ENCODE measurements at regions not wholly inside any gene's neighbourhood (a gene's known extent, or its start where the extent isn't known, plus 50 kb on each side); places are given as distances from the start of the nearest gene placed in this dataset.

DNA sequence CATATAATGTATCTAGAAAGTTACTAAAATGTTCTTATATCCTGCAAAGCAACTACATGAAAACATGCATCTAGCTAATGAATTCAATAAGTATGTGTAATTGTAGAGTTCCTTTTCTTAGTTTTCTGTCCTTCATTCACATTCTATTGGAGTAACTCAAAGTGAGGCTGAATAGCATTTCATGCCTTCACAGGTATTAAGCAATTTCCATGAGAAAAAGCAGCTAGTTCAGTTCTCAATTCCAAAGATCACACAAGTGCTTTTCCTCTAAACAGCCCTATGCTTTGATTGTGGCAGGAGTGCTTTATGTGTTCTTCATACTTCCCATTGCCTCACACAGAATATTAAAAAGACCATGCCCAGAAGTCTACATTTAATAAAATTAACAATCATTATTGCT lies 274.9 kb downstream of the RFPL4B start:
- H4K20me1 ChIP-seq (ENCODE audit: insufficient read depth, low read length) = no peaks in the 10 kb centered on the region
- H3K4me2 ChIP-seq (ENCODE audit: low read length) = no peak overlapping the region
- no peaks in the 10 kb centered on the region for H3K79me2 ChIP-seq (ENCODE audit: insufficient read depth, low read length)
- H3K27ac ChIP-seq (ENCODE audit: low read depth, low read length) = no peak overlapping the region
- H2AFZ ChIP-seq (ENCODE audit: low read depth, low read length) = no peak overlapping the region
- Mint-ChIP-seq H3K9me3 (ENCODE audit: unreplicated experiment) (no peaks in the 10 kb centered on the region), H3K27ac (ENCODE audit: unreplicated experiment) (no peak overlapping the region), H3K36me3 (ENCODE audit: low read depth, unreplicated experiment) (no peaks in the 10 kb centered on the region), H3K4me3 (ENCODE audit: unreplicated experiment) (no peak overlapping the region), H3K27me3 (ENCODE audit: low read depth, unreplicated experiment) (no peaks in the 10 kb centered on the region), H3K4me1 (ENCODE audit: low read depth, unreplicated experiment) (peaks cover 11% of the 10 kb centered on the region)
- no peak overlapping the region for H3K9ac ChIP-seq (ENCODE audit: low read length)
- no peak overlapping the region for H3K4me3 ChIP-seq (ENCODE audit: insufficient read depth, low read depth, low read length)
- FAIRE-seq = no peak
- H3K4me1 ChIP-seq (ENCODE audit: insufficient read depth, low read length) = no peaks in the 10 kb centered on the region
- TF ChIP-seq EZH2 (IDR thresholded peaks at IDR 0.05; ENCODE audit: insufficient read depth, low read length) = no peak
- TF ChIP-seq, protein P1, sequence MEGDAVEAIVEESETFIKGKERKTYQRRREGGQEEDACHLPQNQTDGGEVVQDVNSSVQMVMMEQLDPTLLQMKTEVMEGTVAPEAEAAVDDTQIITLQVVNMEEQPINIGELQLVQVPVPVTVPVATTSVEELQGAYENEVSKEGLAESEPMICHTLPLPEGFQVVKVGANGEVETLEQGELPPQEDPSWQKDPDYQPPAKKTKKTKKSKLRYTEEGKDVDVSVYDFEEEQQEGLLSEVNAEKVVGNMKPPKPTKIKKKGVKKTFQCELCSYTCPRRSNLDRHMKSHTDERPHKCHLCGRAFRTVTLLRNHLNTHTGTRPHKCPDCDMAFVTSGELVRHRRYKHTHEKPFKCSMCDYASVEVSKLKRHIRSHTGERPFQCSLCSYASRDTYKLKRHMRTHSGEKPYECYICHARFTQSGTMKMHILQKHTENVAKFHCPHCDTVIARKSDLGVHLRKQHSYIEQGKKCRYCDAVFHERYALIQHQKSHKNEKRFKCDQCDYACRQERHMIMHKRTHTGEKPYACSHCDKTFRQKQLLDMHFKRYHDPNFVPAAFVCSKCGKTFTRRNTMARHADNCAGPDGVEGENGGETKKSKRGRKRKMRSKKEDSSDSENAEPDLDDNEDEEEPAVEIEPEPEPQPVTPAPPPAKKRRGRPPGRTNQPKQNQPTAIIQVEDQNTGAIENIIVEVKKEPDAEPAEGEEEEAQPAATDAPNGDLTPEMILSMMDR (IDR thresholded peaks at IDR 0.05; ENCODE audit: insufficient read depth, low read depth, low read length) = no peak
- H3K36me3 ChIP-seq (ENCODE audit: insufficient read depth, low read length) = no peaks in the 10 kb centered on the region
- H3K9me3 ChIP-seq (ENCODE audit: insufficient read depth, low read depth, low read length) = no peaks in the 10 kb centered on the region
- DNase-seq (ENCODE audit: low read depth) = no peak
- no peaks in the 10 kb centered on the region for H3K27me3 ChIP-seq (ENCODE audit: insufficient read depth, low read length)

GRCh38 chr6:112626468-112627082 lies 279.4 kb downstream of the RFPL4B start:
- H3K4me2 ChIP-seq (ENCODE audit: low read length) = no peak overlapping the region
- no peak overlapping the region for H3K4me3 Mint-ChIP-seq (ENCODE audit: unreplicated experiment)
- H3K27me3 ChIP-seq (ENCODE audit: insufficient read depth, low read length) = no peaks in the 10 kb centered on the region
- no peaks in the 10 kb centered on the region for H3K36me3 Mint-ChIP-seq (ENCODE audit: low read depth, unreplicated experiment)
- no peaks in the 10 kb centered on the region for H3K4me1 ChIP-seq (ENCODE audit: insufficient read depth, low read length)
- FAIRE-seq = no peak
- H3K4me1 Mint-ChIP-seq (ENCODE audit: low read depth, unreplicated experiment) = peaks cover 3% of the 10 kb centered on the region
- H3K79me2 ChIP-seq (ENCODE audit: insufficient read depth, low read length) = no peaks in the 10 kb centered on the region
- H2AFZ ChIP-seq (ENCODE audit: low read depth, low read length) = peak overlapping the region; percentile 23
- no peaks in the 10 kb centered on the region for H3K36me3 ChIP-seq (ENCODE audit: insufficient read depth, low read length)
- no peak overlapping the region for H3K4me3 ChIP-seq (ENCODE audit: insufficient read depth, low read depth, low read length)
- no peak overlapping the region for H3K27ac ChIP-seq (ENCODE audit: low read depth, low read length)
- H3K27me3 Mint-ChIP-seq (ENCODE audit: low read depth, unreplicated experiment) = no peaks in the 10 kb centered on the region
- H3K9me3 Mint-ChIP-seq (ENCODE audit: unreplicated experiment) = no peaks in the 10 kb centered on the region
- peak overlapping the region; percentile 48 for H3K27ac Mint-ChIP-seq (ENCODE audit: unreplicated experiment)
- peak; percentile 71 for DNase-seq (ENCODE audit: low read depth)
- no peaks in the 10 kb centered on the region for H4K20me1 ChIP-seq (ENCODE audit: insufficient read depth, low read length)
- H3K9me3 ChIP-seq (ENCODE audit: insufficient read depth, low read depth, low read length) = no peaks in the 10 kb centered on the region
- TF ChIP-seq, protein P1 (IDR thresholded peaks at IDR 0.05; ENCODE audit: insufficient read depth, low read depth, low read length) = no peak
- TF ChIP-seq EZH2 (IDR thresholded peaks at IDR 0.05; ENCODE audit: insufficient read depth, low read length) = no peak
- no peak overlapping the region for H3K9ac ChIP-seq (ENCODE audit: low read length)

DNA sequence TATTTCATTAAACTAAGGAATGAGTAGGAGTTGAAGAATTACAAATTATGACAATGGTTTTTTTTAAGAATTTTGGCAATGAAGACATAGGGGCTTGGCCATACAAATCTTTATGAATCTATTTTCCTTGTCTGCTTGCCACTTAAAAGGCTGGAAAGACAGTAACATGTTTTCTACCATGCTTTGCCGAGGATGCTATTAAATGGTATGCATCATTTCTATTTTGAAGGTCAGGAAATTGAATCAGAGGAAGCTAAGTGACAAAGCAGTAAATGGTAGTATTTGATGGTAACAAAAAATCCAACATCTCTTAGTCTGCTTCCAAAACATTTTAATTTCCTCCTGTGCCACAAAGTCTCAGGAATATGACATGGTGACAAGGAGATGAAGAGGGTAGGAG lies 287.2 kb downstream of the RFPL4B start:
- no peak overlapping the region for H2AFZ ChIP-seq (ENCODE audit: low read depth, low read length)
- FAIRE-seq = peak; percentile 66
- H3K27ac Mint-ChIP-seq (ENCODE audit: unreplicated experiment) = no peak overlapping the region
- no peak overlapping the region for H3K4me3 ChIP-seq (ENCODE audit: insufficient read depth, low read depth, low read length)
- no peaks in the 10 kb centered on the region for H3K9me3 ChIP-seq (ENCODE audit: insufficient read depth, low read depth, low read length)
- H3K4me1 Mint-ChIP-seq (ENCODE audit: low read depth, unreplicated experiment) = peaks cover 10% of the 10 kb centered on the region
- no peaks in the 10 kb centered on the region for H3K27me3 Mint-ChIP-seq (ENCODE audit: low read depth, unreplicated experiment)
- H3K27me3 ChIP-seq (ENCODE audit: insufficient read depth, low read length) = no peaks in the 10 kb centered on the region
- H3K9me3 Mint-ChIP-seq (ENCODE audit: unreplicated experiment) = no peaks in the 10 kb centered on the region
- peaks cover 5% of the 10 kb centered on the region for H3K4me1 ChIP-seq (ENCODE audit: insufficient read depth, low read length)
- H3K27ac ChIP-seq (ENCODE audit: low read depth, low read length) = no peak overlapping the region
- DNase-seq (ENCODE audit: low read depth) = no peak
- no peaks in the 10 kb centered on the region for H3K36me3 Mint-ChIP-seq (ENCODE audit: low read depth, unreplicated experiment)
- H3K9ac ChIP-seq (ENCODE audit: low read length) = no peak overlapping the region
- no peak for TF ChIP-seq EZH2 (IDR thresholded peaks at IDR 0.05; ENCODE audit: insufficient read depth, low read length)
- TF ChIP-seq, protein P1 (IDR thresholded peaks at IDR 0.05; ENCODE audit: insufficient read depth, low read depth, low read length) = no peak
- H3K36me3 ChIP-seq (ENCODE audit: insufficient read depth, low read length) = no peaks in the 10 kb centered on the region
- H3K4me2 ChIP-seq (ENCODE audit: low read length) = no peak overlapping the region
- H3K4me3 Mint-ChIP-seq (ENCODE audit: unreplicated experiment) = no peak overlapping the region
- no peaks in the 10 kb centered on the region for H3K79me2 ChIP-seq (ENCODE audit: insufficient read depth, low read length)
- H4K20me1 ChIP-seq (ENCODE audit: insufficient read depth, low read length) = no peaks in the 10 kb centered on the region
